H9 (cell line): ENCODE measurements at regions not wholly inside any gene's neighbourhood (a gene's known extent, or its start where the extent isn't known, plus 50 kb on each side); places are given as distances from the start of the nearest gene placed in this dataset.
"Not testable (repeated sequence)": the region's sequence is repeated elsewhere in the genome, so short reads cannot be mapped to it uniquely, and the experiment has no call there.

Experiments
- DNase-seq: peaks from one replicate; pipeline ENCODE4 v3.0.0-alpha.2; 2017
- H2AFZ ChIP-seq: one replicate; pipeline ENCODE4 v1.6.1; 2013; ENCODE audit warnings: mild to moderate bottlenecking, low read length, control low read depth, moderate library complexity
- H2AK5ac ChIP-seq: 2 replicates; pipeline ENCODE4 v1.6.1; 2013; ENCODE audit warnings: low read length, control low read depth, mixed read lengths; ENCODE audit not compliant: insufficient read length
- H2BK120ac ChIP-seq: one replicate; pipeline ENCODE4 v1.6.1; 2013; ENCODE audit warnings: low read depth, mild to moderate bottlenecking, low read length, control low read depth, inconsistent platforms; ENCODE audit not compliant: poor library complexity, severe bottlenecking
- H2BK12ac ChIP-seq: 2 replicates; pipeline ENCODE4 v1.6.1; 2013; ENCODE audit warnings: low read length, control low read depth, mixed read lengths, low read depth; ENCODE audit not compliant: insufficient read length
- H2BK15ac ChIP-seq: 2 replicates; pipeline ENCODE4 v1.6.1; 2013; ENCODE audit warnings: low read depth, low read length, control low read depth
- H2BK20ac ChIP-seq: one replicate; pipeline ENCODE4 v1.6.1; 2013; ENCODE audit warnings: low read depth, mild to moderate bottlenecking, low read length, control low read depth, inconsistent platforms; ENCODE audit not compliant: poor library complexity, severe bottlenecking
- H2BK5ac ChIP-seq: 2 replicates; pipeline ENCODE4 v1.6.1; 2013; ENCODE audit warnings: low read length, control low read depth, mixed read lengths; ENCODE audit not compliant: insufficient read length
- H3K14ac ChIP-seq: 2 replicates; pipeline ENCODE4 v1.6.1; 2013; ENCODE audit warnings: low read length, control low read depth; ENCODE audit not compliant: insufficient read depth
- H3K18ac ChIP-seq: 2 replicates; pipeline ENCODE4 v1.6.1; 2013; ENCODE audit warnings: low read depth, mild to moderate bottlenecking, mixed read lengths, low read length, control low read depth; ENCODE audit not compliant: insufficient read length
- H3K23ac ChIP-seq: 2 replicates; pipeline ENCODE4 v1.6.1; 2013; ENCODE audit warnings: low read length, control low read depth, mixed read lengths, low read depth; ENCODE audit not compliant: insufficient read length
- H3K23me2 ChIP-seq: 2 replicates; pipeline ENCODE4 v1.6.1; 2013; ENCODE audit warnings: low read depth, mild to moderate bottlenecking, mixed read lengths, low read length, control low read depth; ENCODE audit not compliant: insufficient read length, poor library complexity, severe bottlenecking
- H3K27ac ChIP-seq: 2 replicates; pipeline ENCODE4 v1.5.1; 2013; ENCODE audit warnings: low read length, control low read depth, mixed read lengths, low read depth; ENCODE audit not compliant: insufficient read length
- H3K27me3 ChIP-seq: 2 replicates; pipeline ENCODE4 v1.6.1; 2013; ENCODE audit warnings: low read length, control low read depth, inconsistent platforms; ENCODE audit not compliant: insufficient read depth
- H3K4ac ChIP-seq: 2 replicates; pipeline ENCODE4 v1.6.1; 2013; ENCODE audit warnings: low read depth, mild to moderate bottlenecking, control low read depth, inconsistent platforms, low read length, moderate library complexity
- H3K4me1 ChIP-seq: 2 replicates; pipeline ENCODE4 v1.6.1; 2013; ENCODE audit warnings: low read length, control low read depth, inconsistent platforms; ENCODE audit not compliant: insufficient read depth
- H3K4me2 ChIP-seq: 2 replicates; pipeline ENCODE4 v1.6.1; 2013; ENCODE audit warnings: low read length, control low read depth, mixed read lengths; ENCODE audit not compliant: insufficient read length, insufficient read depth
- H3K56ac ChIP-seq: 2 replicates; pipeline ENCODE4 v1.6.1; 2013; ENCODE audit warnings: low read depth, mild to moderate bottlenecking, mixed read lengths, low read length, control low read depth; ENCODE audit not compliant: insufficient read length
- H3K79me1 ChIP-seq: 2 replicates; pipeline ENCODE4 v1.6.1; 2013; ENCODE audit warnings: low read depth, mild to moderate bottlenecking, moderate library complexity, low read length, control low read depth, inconsistent platforms; ENCODE audit not compliant: insufficient read depth, poor library complexity, severe bottlenecking
- H3K79me2 ChIP-seq: 2 replicates; pipeline ENCODE4 v1.6.1; 2013; ENCODE audit warnings: low read length, control low read depth, inconsistent platforms; ENCODE audit not compliant: insufficient read depth
- H3K9ac ChIP-seq: 2 replicates; pipeline ENCODE4 v1.6.1; 2013; ENCODE audit warnings: low read length, control low read depth, mixed read lengths; ENCODE audit not compliant: insufficient read length; ENCODE audit errors: extremely low read depth
- H3K9me3 ChIP-seq: one replicate; pipeline ENCODE4 v1.6.1; 2013; ENCODE audit warnings: low read depth, low read length, inconsistent platforms; ENCODE audit not compliant: control insufficient read depth
- H3T11ph ChIP-seq: one replicate; pipeline ENCODE4 v1.6.1; 2013; ENCODE audit warnings: mild to moderate bottlenecking, low read length, control low read depth, inconsistent platforms
- H4K20me1 ChIP-seq: one replicate; pipeline ENCODE4 v1.6.1; 2013; ENCODE audit not compliant: control insufficient read depth, insufficient read length, insufficient read depth
- H4K5ac ChIP-seq: 2 replicates; pipeline ENCODE4 v1.6.1; 2013; ENCODE audit warnings: low read depth, mild to moderate bottlenecking, mixed read lengths, low read length, control low read depth; ENCODE audit not compliant: insufficient read length
- H4K8ac ChIP-seq: replicated peaks from 2 replicates; pipeline ENCODE4 v1.6.1; 2013; ENCODE audit warnings: low read length, control low read depth, mixed read lengths, low read depth; ENCODE audit not compliant: insufficient read length
- H4K91ac ChIP-seq: 2 replicates; pipeline ENCODE4 v1.6.1; 2013; ENCODE audit warnings: low read depth, mild to moderate bottlenecking, moderate library complexity, mixed read lengths, low read length, control low read depth; ENCODE audit not compliant: insufficient read length
- H3K27ac Mint-ChIP-seq, 3 experiments: 2 replicates in 2 of 3; 3 replicates in 1 of 3; pipeline ENCODE4 v1.8.0; 2020 to 2021; ENCODE audit warnings: mixed read lengths in 3 of 3, mild to moderate bottlenecking in 1 of 3, moderate library complexity in 1 of 3
- H3K27me3 Mint-ChIP-seq: 2 replicates; pipeline ENCODE4 v1.8.0; 2021; ENCODE audit warnings: low read depth, mild to moderate bottlenecking, moderate library complexity, mixed read lengths
- H3K36me3 Mint-ChIP-seq, 3 experiments: 2 replicates in 2 of 3; 3 replicates in 1 of 3; pipeline ENCODE4 v1.8.0; 2020 to 2021; ENCODE audit warnings: low read depth in 3 of 3, mixed read lengths in 3 of 3; ENCODE audit not compliant: insufficient read depth in 1 of 3
- H3K4me1 Mint-ChIP-seq, 2 experiments: 2 replicates each; pipeline ENCODE4 v1.8.0; 2020; ENCODE audit warnings: mixed read lengths in 2 of 2
- H3K4me3 Mint-ChIP-seq, 2 experiments: 2 replicates in 1 of 2; 3 replicates in 1 of 2; pipeline ENCODE4 v1.8.0; 2020 to 2021; ENCODE audit warnings: mild to moderate bottlenecking in 2 of 2, mixed read lengths in 2 of 2, moderate library complexity in 1 of 2
- H3K9me3 Mint-ChIP-seq, 2 experiments: 2 replicates in 1 of 2; 3 replicates in 1 of 2; pipeline ENCODE4 v1.8.0; 2020; ENCODE audit warnings: mild to moderate bottlenecking in 2 of 2, mixed read lengths in 2 of 2, moderate library complexity in 1 of 2
- WGBS: extraction: QIAGEN DNeasy Blood & Tissue Kit; methylation state at CpG from one replicate; pipeline ENCODE4 v1.1.7; 2013; ENCODE audit warnings: missing lambda C conversion rate, low lambda C conversion rate, mixed read lengths; ENCODE audit not compliant: insufficient read length; ENCODE audit errors: extremely low coverage; 5-methylcytosine and 5-hydroxymethylcytosine counted together
- TF ChIP-seq, protein P1 (sequence below): fragments of 200-600 bp; sonication (generic); conservative IDR thresholded peaks from 3 replicates; pipeline ENCODE4 v1.8.0; 2021; ENCODE audit warnings: antibody characterized with exemption, mild to moderate bottlenecking

GRCh38 chr7:118867860-118868259 lies 643.4 kb downstream of the ANKRD7 start:
- Histone ChIP-seq H2BK20ac (no peak overlapping the region), H4K8ac (no peak overlapping the region), H3K9me3 (no peaks in the 10 kb centered on the region), H4K20me1 (no peaks in the 10 kb centered on the region), H3K27me3 (no peaks in the 10 kb centered on the region), H3K14ac (no peak overlapping the region), H3K4me1 (no peaks in the 10 kb centered on the region), H3T11ph (no peak overlapping the region), H2AK5ac (no peak overlapping the region), H2BK5ac (no peak overlapping the region), H3K27ac (no peak overlapping the region), H3K4ac (no peak overlapping the region), H2AFZ (no peak overlapping the region), H2BK12ac (no peak overlapping the region), H3K23ac (no peak overlapping the region), H3K4me2 (no peak overlapping the region), H3K56ac (no peak overlapping the region), H2BK120ac (no peak overlapping the region), H3K79me2 (no peaks in the 10 kb centered on the region), H3K9ac (no peak overlapping the region), H4K91ac (no peak overlapping the region), H3K18ac (no peak overlapping the region), H4K5ac (no peak overlapping the region), H2BK15ac (no peak overlapping the region), H3K23me2 (no peaks in the 10 kb centered on the region), H3K79me1 (no peaks in the 10 kb centered on the region)
- WGBS = no CpG with 5 or more reads among the region's 3 CpGs
- H3K36me3 Mint-ChIP-seq = no peaks in the 10 kb centered on the region
- DNase-seq = no peak
- no peaks in the 10 kb centered on the region for H3K27me3 Mint-ChIP-seq
- peak overlapping the region; percentile 9 to 54 (median 46); a peak in 1 of 7 replicates for H3K27ac Mint-ChIP-seq
- H3K9me3 Mint-ChIP-seq = no peaks in the 10 kb centered on the region
- TF ChIP-seq, protein P1, sequence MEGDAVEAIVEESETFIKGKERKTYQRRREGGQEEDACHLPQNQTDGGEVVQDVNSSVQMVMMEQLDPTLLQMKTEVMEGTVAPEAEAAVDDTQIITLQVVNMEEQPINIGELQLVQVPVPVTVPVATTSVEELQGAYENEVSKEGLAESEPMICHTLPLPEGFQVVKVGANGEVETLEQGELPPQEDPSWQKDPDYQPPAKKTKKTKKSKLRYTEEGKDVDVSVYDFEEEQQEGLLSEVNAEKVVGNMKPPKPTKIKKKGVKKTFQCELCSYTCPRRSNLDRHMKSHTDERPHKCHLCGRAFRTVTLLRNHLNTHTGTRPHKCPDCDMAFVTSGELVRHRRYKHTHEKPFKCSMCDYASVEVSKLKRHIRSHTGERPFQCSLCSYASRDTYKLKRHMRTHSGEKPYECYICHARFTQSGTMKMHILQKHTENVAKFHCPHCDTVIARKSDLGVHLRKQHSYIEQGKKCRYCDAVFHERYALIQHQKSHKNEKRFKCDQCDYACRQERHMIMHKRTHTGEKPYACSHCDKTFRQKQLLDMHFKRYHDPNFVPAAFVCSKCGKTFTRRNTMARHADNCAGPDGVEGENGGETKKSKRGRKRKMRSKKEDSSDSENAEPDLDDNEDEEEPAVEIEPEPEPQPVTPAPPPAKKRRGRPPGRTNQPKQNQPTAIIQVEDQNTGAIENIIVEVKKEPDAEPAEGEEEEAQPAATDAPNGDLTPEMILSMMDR = no peak
- peaks cover 22 to 26% of the 10 kb centered on the region in 2 experiments for H3K4me1 Mint-ChIP-seq
- no peak overlapping the region for H3K4me3 Mint-ChIP-seq

DNA sequence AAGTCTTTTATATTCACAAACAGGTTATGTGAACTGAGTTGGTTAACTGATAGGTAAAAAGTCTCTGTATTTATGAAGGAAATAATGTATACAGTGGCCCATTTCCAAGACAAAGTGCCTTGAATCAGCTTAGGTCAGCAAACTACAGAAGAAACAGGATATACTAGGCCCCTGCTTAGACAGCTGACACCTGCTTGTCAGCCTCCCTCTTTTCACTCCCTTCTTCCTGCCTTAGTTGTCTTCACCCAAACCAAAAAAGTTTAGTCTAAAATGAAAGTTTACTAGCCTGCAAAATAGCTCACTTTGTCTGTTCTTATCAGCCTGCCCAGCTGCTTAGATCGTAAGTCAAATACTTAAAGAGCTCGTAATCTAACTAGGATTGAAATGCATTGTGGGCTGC lies 644.6 kb downstream of the ANKRD7 start:
- not testable (repeated sequence) for H3T11ph ChIP-seq, H3K27ac Mint-ChIP-seq, H4K91ac ChIP-seq, H3K18ac ChIP-seq, H2BK5ac ChIP-seq, H2BK15ac ChIP-seq, H3K23me2 ChIP-seq, H3K79me1 ChIP-seq, H3K9me3 ChIP-seq, H3K4me3 Mint-ChIP-seq, H3K27me3 Mint-ChIP-seq, H3K79me2 ChIP-seq, H2AFZ ChIP-seq, H3K23ac ChIP-seq, H3K27ac ChIP-seq, H3K4me1 ChIP-seq, H3K14ac ChIP-seq, H4K20me1 ChIP-seq, H2BK12ac ChIP-seq, H3K9me3 Mint-ChIP-seq, H3K9ac ChIP-seq, DNase-seq, H3K4me2 ChIP-seq, H4K8ac ChIP-seq, H3K4ac ChIP-seq, H2BK120ac ChIP-seq, H3K27me3 ChIP-seq, H2BK20ac ChIP-seq, H4K5ac ChIP-seq, H2AK5ac ChIP-seq, H3K36me3 Mint-ChIP-seq, H3K56ac ChIP-seq
- peaks cover 28 to 33% of the 10 kb centered on the region in 2 experiments for H3K4me1 Mint-ChIP-seq
- no CpG with 5 or more reads among the region's 2 CpGs for WGBS
